T-cell (primary cell): ENCODE measurements at regions not wholly inside any gene's neighbourhood (a gene's known extent, or its start where the extent isn't known, plus 50 kb on each side); places are given as distances from the start of the nearest gene placed in this dataset.

Experiments used
- ATAC-seq, 4 experiments: fragments of 200-7000 bp in 3 of 4; fragments of 150-1000 bp in 1 of 4; cut with Tn5 transposase; replicated peaks in 1 of 4; 1 replicate in 3 of 4; 2 replicates in 1 of 4; pipeline ENCODE4 v1.10.0; 2021; ENCODE audit warnings: moderate library complexity in 3 of 4, mild to moderate bottlenecking in 2 of 4, moderate number of reproducible peaks in 1 of 4
- CTCF ChIA-PET, 2 donors: fragments of 300-600 bp; sonication (Branson Sonifier 250); formaldehyde crosslinking; loops; one replicate each; lab custom pipeline; 2022; ENCODE audit warnings: antibody characterized with exemption in 2 of 2; lab: Charles Lee
- POLR2A ChIA-PET, 2 donors: fragments of 300-600 bp; sonication (Branson Sonifier 250); formaldehyde crosslinking; loops; one replicate each; lab custom pipeline; 2022; ENCODE audit warnings: antibody characterized with exemption in 2 of 2; lab: Charles Lee
- DNase-seq, 35 experiments: peaks; one replicate each; pipeline versions ENCODE4 v3.0.0 to v3.0.0-alpha.2; 2013 to 2023
- H3K27ac ChIP-seq: one replicate; pipeline ENCODE4 v1.5.1; 2013; ENCODE audit warnings: low read length
- H3K27me3 ChIP-seq, 2 experiments: replicated peaks in 1 of 2; 1 replicate in 1 of 2; 2 replicates in 1 of 2; pipeline versions ENCODE4 v1.6.1 to v1.7.0; 2013; ENCODE audit warnings: low read length in 1 of 2, mixed read lengths in 1 of 2; ENCODE audit not compliant: control insufficient read depth in 2 of 2, insufficient read depth in 2 of 2; ENCODE audit errors: extremely low read depth in 1 of 2
- H3K36me3 ChIP-seq, 2 donors: 1 replicate in 1 of 2; 2 replicates in 1 of 2; pipeline versions ENCODE4 v1.6.1 to v1.7.0; 2013; ENCODE audit warnings: low read length in 1 of 2; ENCODE audit not compliant: control insufficient read depth in 2 of 2, insufficient read depth in 1 of 2; ENCODE audit errors: extremely low read depth in 1 of 2
- H3K4me1 ChIP-seq, 2 experiments: 1 replicate in 1 of 2; 2 replicates in 1 of 2; pipeline versions ENCODE4 v1.6.1 to v1.7.0; 2013; ENCODE audit warnings: low read length in 2 of 2, mixed read lengths in 1 of 2; ENCODE audit not compliant: insufficient read depth in 2 of 2, control insufficient read depth in 1 of 2; ENCODE audit errors: extremely low read depth in 1 of 2
- H3K4me3 ChIP-seq, 2 donors: 1 replicate in 1 of 2; 2 replicates in 1 of 2; pipeline versions ENCODE4 v1.5.1 to v1.7.0; 2013; ENCODE audit warnings: mild to moderate bottlenecking in 2 of 2, low read length in 1 of 2, moderate library complexity in 1 of 2; ENCODE audit not compliant: control insufficient read depth in 1 of 2; ENCODE audit errors: extremely low read depth in 1 of 2
- H3K9me3 ChIP-seq: 2 replicates; pipeline ENCODE4 v1.7.0; 2013
- H3K27ac Mint-ChIP-seq, 2 donors: one replicate each; pipeline ENCODE4 v1.8.0; 2020 to 2021; ENCODE audit warnings: mild to moderate bottlenecking in 2 of 2, mixed read lengths in 2 of 2
- H3K27me3 Mint-ChIP-seq, 2 donors: one replicate each; pipeline ENCODE4 v1.8.0; 2021 to 2022; ENCODE audit warnings: mixed read lengths in 2 of 2
- H3K36me3 Mint-ChIP-seq: one replicate; pipeline ENCODE4 v1.8.0; 2021; ENCODE audit warnings: mixed read lengths
- H3K4me1 Mint-ChIP-seq, 3 donors: one replicate each; pipeline ENCODE4 v1.8.0; 2020 to 2022; ENCODE audit warnings: mixed read lengths in 3 of 3, mild to moderate bottlenecking in 1 of 3
- H3K4me3 Mint-ChIP-seq, 3 donors: one replicate each; pipeline ENCODE4 v1.8.0; 2020 to 2022; ENCODE audit warnings: mild to moderate bottlenecking in 3 of 3, mixed read lengths in 3 of 3, moderate library complexity in 3 of 3
- H3K9me3 Mint-ChIP-seq, 3 donors: one replicate each; pipeline ENCODE4 v1.8.0; 2020 to 2022; ENCODE audit warnings: mixed read lengths in 3 of 3
- WGBS: methylation state at CpG from one replicate; pipeline ENCODE4 v1.1.5; 2013; ENCODE audit warnings: missing lambda C conversion rate; ENCODE audit not compliant: insufficient coverage; 5-methylcytosine and 5-hydroxymethylcytosine counted together

GRCh38 chr21:41634211-41634694 is 126.3 kb upstream of the TMPRSS2 start:
- H3K4me3 Mint-ChIP-seq = no peak overlapping the region
- Histone ChIP-seq H3K4me3 (no peak overlapping the region), H3K27ac (no peak overlapping the region), H3K4me1 (no peaks in the 10 kb centered on the region), H3K27me3 (peaks cover 0 to 20% of the 10 kb centered on the region in 2 experiments), H3K36me3 (no peaks in the 10 kb centered on the region), H3K9me3 (no peaks in the 10 kb centered on the region)
- no peak for ATAC-seq
- H3K4me1 Mint-ChIP-seq = no peaks in the 10 kb centered on the region
- no peak for DNase-seq
- ChIA-PET POLR2A (no interaction called here), CTCF (no interaction called here)
- H3K27me3 Mint-ChIP-seq = peaks cover 11 to 14% of the 10 kb centered on the region in 2 donors
- no peaks in the 10 kb centered on the region for H3K9me3 Mint-ChIP-seq
- H3K36me3 Mint-ChIP-seq = no peaks in the 10 kb centered on the region
- whole genome bisulfite sequencing = 92% methylated on average over 2 of the region's 6 CpGs
- H3K27ac Mint-ChIP-seq = no peak overlapping the region

- WGBS = 96% methylated on average over 4 of the region's 4 CpGs
- Mint-ChIP-seq H3K27ac (no peak overlapping the region), H3K27me3 (peaks cover 11 to 18% of the 10 kb centered on the region in 2 donors), H3K9me3 (no peaks in the 10 kb centered on the region), H3K4me3 (no peak overlapping the region), H3K36me3 (no peaks in the 10 kb centered on the region), H3K4me1 (no peaks in the 10 kb centered on the region)
- DNase-seq = no peak
- H3K27me3 ChIP-seq = peaks cover 0 to 18% of the 10 kb centered on the region in 2 experiments
- H3K27ac ChIP-seq = no peak overlapping the region
- H3K4me3 ChIP-seq = no peak overlapping the region
- CTCF ChIA-PET = no interaction called here
- no peaks in the 10 kb centered on the region for H3K36me3 ChIP-seq
- no peaks in the 10 kb centered on the region for H3K9me3 ChIP-seq
- no peaks in the 10 kb centered on the region for H3K4me1 ChIP-seq
- POLR2A ChIA-PET = no interaction called here
- no peak for ATAC-seq
Measured at GRCh38 chr21:41633627-41634026, 125.7 kb upstream of the TMPRSS2 start.

- Mint-ChIP-seq H3K36me3 (no peaks in the 10 kb centered on the region), H3K9me3 (no peaks in the 10 kb centered on the region), H3K4me1 (no peaks in the 10 kb centered on the region), H3K27ac (no peak overlapping the region), H3K27me3 (peaks cover 13 to 22% of the 10 kb centered on the region in 2 donors), H3K4me3 (no peak overlapping the region)
- H3K4me3 ChIP-seq = no peak overlapping the region
- H3K4me1 ChIP-seq = no peaks in the 10 kb centered on the region
- ATAC-seq (no peak), DNase-seq (no peak)
- no peak overlapping the region for H3K27ac ChIP-seq
- WGBS = 60% methylated on average over 1 of the region's 12 CpGs
- ChIA-PET POLR2A (no interaction called here), CTCF (no interaction called here)
- H3K27me3 ChIP-seq = peaks cover 0 to 21% of the 10 kb centered on the region in 2 experiments
- no peaks in the 10 kb centered on the region for H3K36me3 ChIP-seq
- H3K9me3 ChIP-seq = no peaks in the 10 kb centered on the region
Measured at GRCh38 chr21:41632748-41633475, 125.0 kb upstream of the TMPRSS2 start.

- Mint-ChIP-seq H3K27ac (no peak overlapping the region), H3K4me3 (no peak overlapping the region), H3K27me3 (peaks cover 16 to 20% of the 10 kb centered on the region in 2 donors), H3K36me3 (no peaks in the 10 kb centered on the region), H3K9me3 (no peaks in the 10 kb centered on the region), H3K4me1 (no peaks in the 10 kb centered on the region)
- WGBS = 79% methylated on average over 11 of the region's 14 CpGs
- DNase-seq (no peak), ATAC-seq (no peak)
- H3K27ac ChIP-seq = no peak overlapping the region
- no peaks in the 10 kb centered on the region for H3K36me3 ChIP-seq
- no peaks in the 10 kb centered on the region for H3K4me1 ChIP-seq
- POLR2A ChIA-PET = interaction anchor here in 1 of 2 donors (0.6 kb wide), 1 partner anchor 743 kb away, joined by 12 read pairs; no protein-coding TSS in a partner anchor
- CTCF ChIA-PET = no interaction called here
- no peaks in the 10 kb centered on the region for H3K9me3 ChIP-seq
- peaks cover 0 to 23% of the 10 kb centered on the region in 2 experiments for H3K27me3 ChIP-seq
- no peak overlapping the region for H3K4me3 ChIP-seq
Measured at GRCh38 chr21:41631564-41632461, 123.9 kb upstream of the TMPRSS2 start.

GRCh38 chr21:41630917-41631316 is 123.0 kb upstream of the TMPRSS2 start:
- Histone ChIP-seq H3K9me3 (no peaks in the 10 kb centered on the region), H3K27me3 (peaks cover 0 to 26% of the 10 kb centered on the region in 2 experiments), H3K4me1 (no peaks in the 10 kb centered on the region), H3K27ac (no peak overlapping the region), H3K36me3 (no peaks in the 10 kb centered on the region), H3K4me3 (no peak overlapping the region)
- CTCF ChIA-PET = no interaction called here
- H3K27ac Mint-ChIP-seq = no peak overlapping the region
- no peak overlapping the region for H3K4me3 Mint-ChIP-seq
- H3K9me3 Mint-ChIP-seq = no peaks in the 10 kb centered on the region
- WGBS = 78% methylated on average over 17 of the region's 17 CpGs
- DNase-seq (no peak), ATAC-seq (no peak)
- no peaks in the 10 kb centered on the region for H3K36me3 Mint-ChIP-seq
- no peaks in the 10 kb centered on the region for H3K4me1 Mint-ChIP-seq
- H3K27me3 Mint-ChIP-seq = peaks cover 18 to 20% of the 10 kb centered on the region in 2 donors
- POLR2A ChIA-PET = no interaction called here

- ChIA-PET CTCF (no interaction called here), POLR2A (no interaction called here)
- Mint-ChIP-seq H3K4me3 (no peak overlapping the region), H3K36me3 (no peaks in the 10 kb centered on the region), H3K9me3 (no peaks in the 10 kb centered on the region), H3K27me3 (peaks cover 20 to 23% of the 10 kb centered on the region in 2 donors), H3K27ac (no peak overlapping the region), H3K4me1 (no peaks in the 10 kb centered on the region)
- no peaks in the 10 kb centered on the region for H3K9me3 ChIP-seq
- H3K4me1 ChIP-seq = no peaks in the 10 kb centered on the region
- 85% methylated on average over 9 of the region's 14 CpGs for WGBS
- peaks cover 0 to 32% of the 10 kb centered on the region in 2 experiments for H3K27me3 ChIP-seq
- no peaks in the 10 kb centered on the region for H3K36me3 ChIP-seq
- DNase-seq (no peak), ATAC-seq (no peak)
- H3K27ac ChIP-seq = no peak overlapping the region
- no peak overlapping the region for H3K4me3 ChIP-seq
Measured at GRCh38 chr21:41630249-41630648, 122.3 kb upstream of the TMPRSS2 start.
